ENCODE measurements at regions not wholly inside any gene's neighbourhood (a gene's known extent, or its start where the extent isn't known, plus 50 kb on each side); places are given as distances from the start of the nearest gene placed in this dataset.

DNA sequence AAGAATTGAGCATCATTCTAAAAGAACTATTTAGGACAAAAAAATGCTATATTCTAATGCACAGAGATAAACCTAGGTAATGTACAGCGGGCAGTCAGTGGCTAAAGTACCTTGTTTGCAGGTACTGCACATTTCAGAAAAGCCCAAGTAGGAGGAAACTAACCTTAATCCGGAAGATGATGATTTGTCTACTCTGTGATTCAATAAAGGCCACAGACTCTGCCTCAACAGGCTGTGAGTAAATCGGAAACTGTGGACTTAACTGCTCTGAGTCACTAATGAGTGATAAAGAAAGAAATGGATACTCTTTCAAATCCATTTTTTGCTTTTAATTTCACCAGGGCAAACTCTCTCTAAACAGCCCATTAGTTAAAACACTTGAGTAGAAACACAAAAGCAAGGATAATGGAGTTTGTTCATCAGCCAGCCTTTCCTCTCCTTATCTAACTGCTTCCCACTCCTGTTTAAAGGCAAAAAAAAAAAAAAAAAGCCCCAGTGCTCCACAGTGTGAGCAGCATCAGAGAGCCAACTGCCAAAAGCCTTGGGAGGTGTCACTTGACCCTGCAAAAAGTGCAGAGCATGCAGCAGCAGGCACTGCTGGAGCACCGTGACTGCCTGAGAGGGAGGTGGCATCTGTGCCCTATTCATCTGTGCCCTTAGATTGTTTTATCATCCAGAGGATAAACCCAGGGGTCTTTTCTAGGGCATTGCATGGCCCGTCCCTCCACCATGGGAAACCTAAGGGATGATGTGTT lies 187.7 kb downstream of the SATB1 start (continued):
- no peak for TF ChIP-seq CEBPB (IDR thresholded peaks at IDR 0.05; ENCODE audit: low read depth, low read length)
- TF ChIP-seq POLR2A (IDR thresholded peaks at IDR 0.05; ENCODE audit: control extremely low read depth in 1 of 2, low read depth in 2 of 2, low read length in 2 of 2): no peak
- no peak for TF ChIP-seq ASH2L (IDR thresholded peaks at IDR 0.05; ENCODE audit: low read length)
- no peak for TF ChIP-seq FOSL1 (IDR thresholded peaks at IDR 0.05; ENCODE audit: insufficient read depth, low read depth, low read length)
- TF ChIP-seq JUND (IDR thresholded peaks at IDR 0.05; ENCODE audit: low read length): no peak

Data from H1 (cell line).